GM21529 (cell line): ENCODE measurements at regions not wholly inside any gene's neighbourhood (a gene's known extent, or its start where the extent isn't known, plus 50 kb on each side); places are given as distances from the start of the nearest gene placed in this dataset.
A peak's percentile ranks its signal among the peaks of the same experiment; 100 is the strongest.
"Not testable (repeated sequence)": the region's sequence is repeated elsewhere in the genome, so short reads cannot be mapped to it uniquely, and the experiment has no call there.

Source experiments
- ATAC-seq: cut with Tn5 transposase; IDR thresholded peaks from one replicate; pipeline ENCODE4 v1.9.1; 2021; ENCODE audit not compliant: unreplicated experiment

DNA sequence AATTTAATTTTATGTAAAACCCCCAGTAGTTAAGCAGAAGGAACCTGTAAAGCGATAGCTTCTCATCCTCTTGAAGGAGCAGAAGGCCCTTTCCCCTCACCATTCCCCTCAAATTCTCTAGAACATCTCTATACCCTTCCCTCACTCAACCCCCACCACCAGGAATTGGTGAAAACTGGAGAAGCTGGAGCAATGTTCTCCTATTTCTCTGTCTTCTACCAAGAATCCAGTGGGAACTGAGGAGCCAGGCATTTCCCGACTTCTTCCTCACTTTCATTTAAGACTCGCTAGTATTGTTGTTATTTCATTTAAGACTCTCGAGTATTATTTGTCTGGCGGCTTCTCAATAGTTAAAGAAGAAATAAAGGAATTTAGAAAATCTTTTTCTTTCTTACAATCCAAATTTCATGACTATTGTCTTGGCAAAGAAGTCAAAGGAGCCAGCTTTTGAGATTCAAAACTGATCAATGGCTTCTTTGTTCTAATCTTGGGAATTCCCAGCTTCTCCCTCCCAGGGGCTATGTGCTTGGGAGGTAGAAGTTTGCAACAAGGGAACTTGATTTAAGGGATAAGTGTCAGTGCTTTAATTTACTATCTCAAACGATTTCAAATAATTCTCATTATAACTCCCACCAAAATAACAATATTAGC lies 253.3 kb upstream of the ADGRL2 start:
- ATAC-seq, result no peak

DNA sequence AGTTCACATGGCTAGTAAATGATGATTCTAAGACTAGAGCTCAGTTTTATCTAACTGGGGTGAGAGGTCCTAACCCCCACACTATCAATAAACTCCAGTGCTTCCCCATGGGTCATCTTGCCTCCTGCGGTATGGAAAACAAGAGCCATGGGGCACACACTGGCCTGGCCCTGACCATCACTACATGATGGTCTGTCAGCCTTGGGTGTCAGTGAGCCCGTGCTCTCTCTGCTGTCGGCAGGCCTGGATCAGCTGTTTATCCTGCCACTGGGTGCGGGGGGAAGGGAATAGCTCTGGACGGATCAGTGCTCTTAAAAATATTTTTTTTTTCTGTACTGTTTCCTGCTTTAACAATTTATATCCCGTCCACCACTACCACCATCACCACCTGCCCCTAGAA lies 255.0 kb upstream of the ADGRL2 start:
- no peak for ATAC-seq

GRCh38 chr1:81543764-81544163 lies 257.0 kb upstream of the ADGRL2 start:
- no peak for ATAC-seq

DNA sequence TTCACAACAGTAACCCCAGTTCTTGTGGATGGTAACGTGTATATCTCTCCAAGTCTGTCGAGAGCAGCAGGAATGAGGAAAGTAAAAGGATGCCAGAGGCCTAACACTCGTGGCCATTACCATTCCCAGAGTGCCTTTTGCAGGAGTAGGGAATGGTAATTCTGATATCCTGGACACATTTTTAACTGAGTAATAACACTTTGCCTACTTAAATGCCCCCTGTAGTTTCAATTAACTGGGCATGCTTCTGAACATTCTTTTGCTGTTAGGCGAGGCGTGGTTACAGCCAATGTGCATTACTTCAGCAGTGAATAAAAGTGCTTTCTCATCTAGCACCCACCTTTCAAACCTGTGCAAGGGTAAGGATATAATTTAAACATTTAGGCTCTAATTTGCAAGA lies 258.5 kb upstream of the ADGRL2 start:
- no peak for ATAC-seq

GRCh38 chr1:81540216-81540615 lies 260.5 kb upstream of the ADGRL2 start:
- ATAC-seq, result no peak

GRCh38 chr1:81529014-81529413 lies 271.7 kb upstream of the ADGRL2 start:
- no peak for ATAC-seq

DNA sequence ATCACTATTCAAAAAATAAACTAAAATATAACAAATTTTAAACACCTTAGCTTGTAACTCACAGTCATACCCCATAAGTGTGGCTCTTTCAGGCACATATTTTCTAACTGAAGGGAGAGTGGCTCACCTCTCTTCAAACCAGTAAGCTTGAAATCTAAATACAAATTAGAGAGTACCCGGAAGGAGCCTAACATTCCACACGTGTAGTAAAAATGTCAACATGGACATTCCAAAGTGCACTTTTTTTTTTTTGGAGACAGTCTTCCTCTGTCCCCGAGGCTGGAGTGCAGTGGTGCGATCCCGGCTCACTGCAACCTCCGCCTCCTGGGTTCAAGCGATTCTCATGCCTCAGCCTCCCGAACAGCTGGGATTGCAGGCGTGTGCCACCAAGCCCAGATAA lies 275.6 kb upstream of the ADGRL2 start:
- no peak for ATAC-seq

DNA sequence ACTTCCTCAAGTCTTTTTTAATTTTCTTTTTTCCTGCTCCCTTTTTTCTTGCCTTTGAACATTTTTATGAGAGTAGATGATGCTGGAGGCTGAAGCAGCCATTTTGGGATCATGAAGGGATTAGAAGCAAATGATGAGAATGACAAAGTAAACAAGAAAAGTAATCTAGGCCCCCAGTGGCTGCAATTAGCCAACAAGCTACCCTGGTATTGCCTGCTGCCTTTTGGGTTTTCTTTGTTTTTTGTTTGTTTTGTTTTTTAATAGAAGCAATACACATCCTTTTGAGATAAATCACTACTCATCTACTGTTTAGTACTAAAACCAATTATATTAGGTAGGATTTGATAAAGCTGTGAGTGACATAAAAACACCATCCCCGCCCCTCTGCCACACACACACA lies 280.7 kb upstream of the ADGRL2 start:
- ATAC-seq, result no peak

DNA sequence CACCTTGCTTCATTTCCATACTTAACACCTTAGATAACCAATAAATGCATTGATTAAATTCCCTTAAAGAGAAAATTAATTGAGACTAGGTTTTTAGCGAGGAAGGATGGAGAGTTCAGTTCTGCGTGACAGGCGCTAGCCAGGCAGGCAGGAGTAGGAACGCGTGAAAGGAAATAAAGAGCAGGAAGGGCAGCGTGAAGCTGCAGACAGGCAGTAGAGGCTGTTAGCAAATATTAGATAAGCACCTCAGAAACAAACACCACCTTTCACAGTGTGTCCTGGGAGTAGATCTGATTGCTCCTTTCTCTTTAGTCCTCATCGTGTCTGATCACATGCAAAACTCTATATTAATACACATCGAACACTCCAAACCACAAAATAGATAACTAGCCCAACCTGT lies 282.7 kb upstream of the ADGRL2 start:
- ATAC-seq, result no peak

GRCh38 chr1:81513796-81514354 lies 286.9 kb upstream of the ADGRL2 start:
- ATAC-seq, result no peak

GRCh38 chr1:81512252-81513003 lies 288.3 kb upstream of the ADGRL2 start:
- no peak for ATAC-seq

DNA sequence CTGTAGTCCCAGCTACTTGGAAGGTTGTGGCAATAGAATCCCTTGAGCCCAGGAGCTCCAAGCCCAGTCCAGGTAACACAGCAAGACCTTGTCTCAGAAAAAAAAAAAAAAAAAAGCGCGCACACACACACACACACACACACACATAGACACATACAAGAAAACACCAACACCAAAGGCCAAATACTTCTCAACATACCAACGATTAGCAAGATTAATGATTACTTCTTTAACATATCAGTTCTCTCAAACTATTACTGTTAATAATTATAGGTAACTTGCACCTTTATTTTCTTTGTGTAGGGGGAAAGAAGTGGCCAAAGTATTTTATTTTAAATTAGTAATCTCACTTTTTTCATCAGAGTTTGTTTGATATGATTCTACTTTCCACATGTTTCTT lies 289.5 kb upstream of the ADGRL2 start:
- no peak for ATAC-seq

DNA sequence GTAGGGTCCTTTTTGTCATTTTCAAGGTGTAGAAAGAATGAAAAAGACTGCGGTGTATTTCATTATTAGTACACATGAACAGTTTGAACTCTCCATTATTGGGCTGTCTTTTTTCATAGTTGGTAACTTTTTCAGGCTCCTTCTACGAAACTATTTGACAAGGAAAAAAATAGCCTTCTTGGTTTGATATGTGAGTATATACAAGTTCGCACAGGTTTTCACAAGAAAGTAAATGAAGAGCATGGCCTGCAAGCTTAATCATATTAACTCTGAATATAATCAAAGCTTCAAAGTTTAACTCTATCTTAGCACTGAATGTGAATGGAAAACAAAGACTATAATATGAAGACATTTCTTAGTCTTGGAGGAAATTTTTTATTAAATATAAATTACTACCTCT lies 290.0 kb upstream of the ADGRL2 start:
- no peak for ATAC-seq

DNA sequence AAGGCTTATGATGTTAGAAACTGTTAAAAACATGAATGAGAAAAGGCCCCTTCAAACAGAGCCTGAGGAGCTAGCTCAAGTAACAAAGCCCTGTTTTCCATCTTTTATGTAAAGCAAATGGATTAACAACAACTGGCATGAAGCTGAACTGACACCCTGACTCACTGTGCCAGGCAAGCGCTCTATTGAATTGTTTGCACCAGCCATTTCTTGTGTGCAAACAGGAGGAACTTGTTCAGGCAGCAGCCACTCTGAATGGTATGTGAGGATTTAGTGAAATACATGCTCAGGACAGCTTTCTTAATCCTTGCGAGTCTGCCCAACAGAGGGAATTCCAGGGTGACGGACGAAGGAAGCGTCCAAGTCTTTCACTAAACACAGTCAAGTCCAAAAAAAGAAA lies 291.1 kb upstream of the ADGRL2 start:
- no peak for ATAC-seq

DNA sequence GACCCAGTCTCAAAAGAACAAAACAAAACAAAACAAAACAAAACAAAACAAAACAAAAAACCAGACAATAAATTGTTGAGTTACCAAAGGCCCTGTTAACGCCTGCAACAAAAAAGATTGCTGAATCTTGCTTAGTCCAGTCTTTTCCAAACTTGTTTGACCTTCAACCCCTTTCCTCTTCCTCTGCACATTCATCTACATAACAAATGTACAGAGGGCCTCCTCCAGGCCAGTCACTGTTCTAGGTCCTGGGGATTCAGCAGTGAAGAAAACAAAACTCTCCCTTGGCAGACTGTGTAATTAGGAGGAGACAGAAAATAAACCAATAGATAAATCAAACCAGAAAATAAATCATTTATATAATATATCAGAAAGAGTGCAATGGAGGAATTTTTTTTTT lies 294.0 kb upstream of the ADGRL2 start:
- no peak for ATAC-seq

DNA sequence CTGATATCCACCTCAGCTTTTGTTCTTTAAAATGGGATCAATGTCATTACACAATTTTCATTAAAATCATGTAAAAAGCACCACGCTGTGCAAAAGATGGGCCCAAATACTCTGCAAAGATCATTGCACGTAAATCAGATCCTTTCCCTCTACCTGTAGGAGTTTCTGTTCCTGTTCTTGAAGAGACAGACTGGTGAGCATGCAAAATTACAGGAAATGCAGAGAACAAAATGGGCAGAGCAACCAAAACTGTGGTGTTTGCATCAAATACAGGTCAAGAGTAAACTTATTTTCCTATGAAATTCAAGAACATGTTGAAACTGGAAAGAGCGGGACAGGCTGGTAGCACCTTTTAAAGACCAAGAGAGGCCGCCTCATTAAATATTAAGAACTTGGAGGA lies 294.9 kb upstream of the ADGRL2 start:
- ATAC-seq, result peak; percentile 99

GRCh38 chr1:81504820-81505219 lies 295.9 kb upstream of the ADGRL2 start:
- not testable (repeated sequence) for ATAC-seq

DNA sequence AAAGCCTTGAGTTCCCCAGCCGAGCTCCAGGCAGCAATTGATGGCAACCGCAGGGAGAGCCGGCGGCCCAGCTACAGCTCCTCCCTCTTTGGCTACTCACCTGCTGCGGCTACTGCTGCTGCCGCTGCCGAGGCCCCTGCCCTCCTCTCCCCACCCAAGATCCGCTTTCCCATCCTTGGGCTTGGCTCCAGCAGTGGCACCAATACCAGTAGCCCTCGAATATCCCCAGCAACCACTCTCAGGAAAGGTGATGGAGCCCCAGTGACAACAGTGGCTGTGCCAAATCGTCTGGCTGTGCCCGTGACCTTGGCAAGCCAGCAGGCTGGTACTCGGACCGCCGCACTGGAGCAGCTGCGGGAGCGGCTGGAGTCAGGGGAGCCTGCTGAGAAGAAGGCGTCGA lies 298.0 kb upstream of the ADGRL2 start:
- not testable (repeated sequence) for ATAC-seq

- ATAC-seq, result not testable (repeated sequence)
These were observed 299.2 kb upstream of the ADGRL2 start for GRCh38 chr1:81501485-81501884.

DNA sequence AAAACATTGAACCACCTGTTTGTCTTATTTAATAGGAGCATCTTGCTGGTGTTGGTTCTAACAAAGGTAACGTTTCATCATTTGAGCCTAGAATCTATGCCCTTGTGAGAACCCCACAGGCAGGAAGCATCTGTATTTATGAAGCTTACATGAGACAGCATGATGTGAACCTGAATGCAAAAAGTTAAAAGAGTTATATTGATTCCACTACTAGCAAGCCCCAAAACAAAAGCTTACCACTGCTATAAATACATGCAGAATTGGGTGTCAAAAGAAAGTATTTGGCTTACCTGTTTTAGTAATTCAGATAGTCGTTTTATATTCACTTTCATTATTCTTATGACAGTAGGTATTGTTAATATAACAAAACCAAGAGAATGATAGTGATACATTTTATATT lies 301.2 kb upstream of the ADGRL2 start:
- ATAC-seq, result no peak

GRCh38 chr1:81498471-81499462 lies 302.0 kb upstream of the ADGRL2 start:
- no peak for ATAC-seq
